Astrocyte of the hippocampus (primary cell): ENCODE measurements at regions not wholly inside any gene's neighbourhood (a gene's known extent, or its start where the extent isn't known, plus 50 kb on each side); places are given as distances from the start of the nearest gene placed in this dataset.
A peak's percentile ranks its signal among the peaks of the same experiment; 100 is the strongest.
"Not testable (repeated sequence)": the region's sequence is repeated elsewhere in the genome, so short reads cannot be mapped to it uniquely, and the experiment has no call there.

ENCODE experiments used
- DNase-seq: peaks from one replicate; pipeline ENCODE4 v3.0.0; 2011; ENCODE audit warnings: low read depth, low spot score

DNA sequence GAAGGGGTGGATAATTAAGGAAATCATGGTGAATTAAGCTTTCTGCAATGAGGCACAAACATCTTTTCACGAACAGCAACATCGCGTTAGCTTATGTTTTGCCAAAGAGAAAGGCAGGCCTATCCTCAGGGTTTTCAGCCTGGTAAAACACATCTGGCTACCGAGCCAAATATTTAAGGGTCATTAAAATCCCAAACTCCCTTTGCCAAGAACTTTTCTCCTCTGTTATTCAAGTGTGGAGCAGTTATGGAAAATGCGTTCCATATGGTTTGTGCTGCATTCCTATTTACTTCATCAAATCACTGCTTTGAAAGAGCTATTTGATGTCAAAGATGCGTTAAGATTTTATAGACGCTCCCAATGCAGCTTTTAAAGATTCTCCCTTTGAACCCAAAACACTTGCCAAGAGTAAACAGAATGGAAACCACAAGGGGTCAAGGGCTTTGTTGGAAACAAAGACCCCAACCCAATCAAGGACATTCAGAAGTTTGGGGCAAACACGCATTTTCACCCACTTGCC, 308.3 kb upstream of the CDH5 start:
- peak; percentile 48 for DNase-seq

DNA sequence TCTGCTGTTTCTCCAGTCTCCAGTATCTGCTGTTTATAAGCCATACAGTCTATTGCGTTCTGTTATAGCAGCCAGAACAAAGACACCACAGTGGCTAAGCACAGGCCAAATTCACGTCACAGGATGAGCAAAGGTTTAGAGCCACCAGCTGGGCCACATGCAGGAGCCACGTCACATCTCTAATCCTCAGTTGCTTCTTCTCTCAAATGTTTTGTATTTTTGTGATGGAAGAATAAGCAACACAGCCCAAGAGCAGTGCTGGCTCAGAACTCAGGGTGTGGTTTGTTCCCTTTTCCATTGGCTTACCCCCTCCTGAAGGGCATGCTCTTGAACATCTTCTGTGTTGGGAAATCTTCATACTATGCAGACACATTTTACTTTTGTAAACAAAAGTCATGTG, 309.4 kb upstream of the CDH5 start:
- no peak for DNase-seq

- no peak for DNase-seq
These were observed 312.4 kb upstream of the CDH5 start for GRCh38 chr16:66054095-66054494.

GRCh38 chr16:66052745-66053144, 313.7 kb upstream of the CDH5 start:
- DNase-seq, result no peak

DNA sequence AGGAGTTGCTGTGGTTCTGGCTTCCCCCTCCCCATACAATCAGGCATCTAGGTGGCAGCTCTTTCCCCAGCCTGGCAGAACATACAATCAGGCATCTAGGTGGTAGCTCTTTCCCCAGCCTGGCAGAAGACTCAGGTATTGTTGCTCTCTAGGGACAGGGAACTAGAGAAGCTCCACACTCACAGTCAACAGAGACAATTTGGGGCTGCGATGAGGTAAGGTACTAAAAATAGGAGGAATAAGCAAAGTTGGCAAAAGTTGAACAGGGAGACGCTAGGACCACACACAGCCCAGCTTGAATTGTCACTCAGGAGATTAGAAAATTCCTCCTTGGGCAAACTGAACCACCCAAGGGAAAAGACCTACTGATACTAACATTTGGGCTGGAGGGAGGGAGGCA, 315.5 kb upstream of the CDH5 start:
- DNase-seq, result no peak

- DNase-seq, result no peak
These were observed 316.6 kb upstream of the CDH5 start for GRCh38 chr16:66049865-66050264.

DNA sequence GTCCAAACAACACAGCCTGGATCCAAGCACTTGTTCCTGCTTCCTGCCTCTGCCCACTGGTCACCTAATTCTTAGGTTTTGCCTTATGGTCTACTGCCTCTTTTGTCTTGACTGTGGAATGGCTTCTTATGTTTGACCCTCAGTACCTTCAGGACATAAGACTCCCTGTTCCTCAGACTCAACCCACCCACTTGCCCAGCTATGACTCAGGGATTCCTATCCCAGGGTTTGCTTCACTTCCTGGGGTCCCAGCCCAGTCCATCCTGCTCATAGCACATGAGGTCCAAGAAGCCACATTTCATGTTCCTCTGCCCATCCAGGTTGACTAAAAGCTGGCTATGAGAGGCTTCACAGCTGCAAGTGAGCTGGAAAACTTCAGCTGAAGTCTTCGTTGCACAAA, 320.9 kb upstream of the CDH5 start:
- no peak for DNase-seq

GRCh38 chr16:66044556-66044955, 321.9 kb upstream of the CDH5 start:
- no peak for DNase-seq

DNA sequence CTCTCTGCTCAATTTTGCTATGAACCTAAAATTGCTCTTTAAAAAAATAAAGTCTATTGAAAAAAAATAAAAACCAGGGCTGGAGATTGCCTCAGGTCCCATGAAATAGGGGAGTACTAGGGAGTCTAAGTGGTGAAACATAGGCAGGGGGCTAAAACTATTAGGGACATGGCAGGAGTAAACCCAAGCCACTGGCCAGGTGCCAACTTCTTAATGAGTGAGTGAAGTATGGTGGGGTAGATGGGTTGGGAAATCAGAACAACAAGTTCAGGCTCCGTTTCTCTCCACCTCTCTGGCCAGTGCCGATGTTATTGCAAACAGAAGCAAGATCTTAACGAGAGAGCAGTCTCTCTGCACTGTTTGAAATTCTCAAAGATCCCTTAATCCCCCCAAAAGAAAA, 322.4 kb upstream of the CDH5 start:
- no peak for DNase-seq

GRCh38 chr16:66043326-66043725, 323.2 kb upstream of the CDH5 start:
- DNase-seq, result no peak

DNA sequence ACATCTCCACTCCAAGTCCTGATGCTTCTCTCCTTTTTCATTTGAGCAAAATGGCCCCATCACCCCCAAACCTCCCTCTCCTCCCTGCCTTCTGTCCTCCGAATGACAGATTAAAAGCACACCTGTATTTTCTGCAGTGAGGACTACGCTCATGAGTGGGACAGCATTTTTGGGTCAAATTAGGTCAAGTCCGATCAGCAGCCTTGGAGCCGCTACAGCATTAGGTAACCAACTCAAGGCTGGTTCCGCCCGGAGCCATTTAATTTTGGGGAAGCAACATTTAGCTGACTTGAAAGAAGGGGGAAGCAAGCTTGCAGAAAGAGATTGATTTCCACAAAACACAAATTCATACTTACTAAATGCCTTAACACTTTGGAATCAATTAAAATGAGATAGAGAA, 324.1 kb upstream of the CDH5 start:
- DNase-seq, result no peak

DNA sequence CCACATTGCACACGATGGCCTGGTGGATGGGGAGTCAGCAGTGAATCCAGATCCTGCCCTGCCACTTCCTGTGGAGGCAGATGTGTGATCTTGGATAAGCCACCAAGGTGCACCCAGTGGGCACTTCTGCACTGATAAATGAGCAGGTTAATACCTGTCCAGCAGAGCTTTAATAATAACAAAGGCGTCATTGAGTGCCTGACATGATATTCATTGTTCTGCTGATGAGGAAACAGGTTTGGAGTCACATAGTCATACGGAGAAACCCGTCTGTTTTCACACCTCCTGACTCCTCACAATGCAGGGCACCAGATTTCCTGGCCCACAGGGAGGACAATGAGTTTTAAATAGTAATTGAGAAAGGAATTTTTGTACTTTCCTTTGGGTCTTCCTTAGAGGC, 324.6 kb upstream of the CDH5 start:
- DNase-seq, result no peak

- DNase-seq, result no peak
These were observed 326.7 kb upstream of the CDH5 start for GRCh38 chr16:66039793-66040192.

DNA sequence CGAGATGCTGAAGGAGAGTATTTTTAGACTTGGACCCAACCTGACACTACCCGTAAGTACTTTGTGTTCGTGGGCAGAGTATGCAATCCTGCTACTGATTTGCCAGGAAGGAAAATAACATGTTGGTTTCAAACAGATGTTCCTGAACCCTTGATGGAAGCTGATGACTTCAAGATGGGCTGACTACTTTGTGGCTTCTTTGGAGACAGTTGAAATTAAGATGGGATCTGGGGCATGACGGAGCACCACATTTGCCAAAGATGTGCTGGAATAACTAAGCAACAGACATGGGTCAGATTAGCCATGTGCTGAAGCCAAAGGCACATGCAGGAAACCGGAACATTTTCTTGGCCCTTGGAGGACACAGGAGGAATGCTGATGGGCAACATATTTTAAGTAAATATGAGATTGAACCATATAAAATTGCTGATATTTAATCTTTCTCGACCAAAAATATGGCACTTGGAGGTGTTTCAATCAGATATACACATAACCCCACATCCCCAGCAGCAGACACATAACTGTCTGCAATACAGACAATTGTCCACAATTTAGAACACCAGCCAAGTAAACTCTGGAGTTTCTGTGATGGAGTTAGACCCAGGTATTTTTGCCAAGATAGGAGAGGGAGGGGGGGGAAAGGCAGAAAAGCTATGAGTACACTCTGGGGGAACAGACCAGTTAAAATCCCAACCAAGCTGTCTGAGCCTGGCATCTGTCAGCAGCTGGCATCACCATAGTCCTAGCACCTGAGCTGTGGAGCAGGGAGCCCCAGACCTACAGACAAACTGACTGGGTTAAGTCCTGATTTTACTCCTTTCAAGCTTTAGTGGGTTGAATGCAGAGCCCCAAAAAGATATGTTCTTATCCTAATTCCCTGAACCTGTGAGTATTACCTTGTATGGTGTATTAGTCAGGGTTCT, 329.4 kb upstream of the CDH5 start:
- no peak for DNase-seq

DNA sequence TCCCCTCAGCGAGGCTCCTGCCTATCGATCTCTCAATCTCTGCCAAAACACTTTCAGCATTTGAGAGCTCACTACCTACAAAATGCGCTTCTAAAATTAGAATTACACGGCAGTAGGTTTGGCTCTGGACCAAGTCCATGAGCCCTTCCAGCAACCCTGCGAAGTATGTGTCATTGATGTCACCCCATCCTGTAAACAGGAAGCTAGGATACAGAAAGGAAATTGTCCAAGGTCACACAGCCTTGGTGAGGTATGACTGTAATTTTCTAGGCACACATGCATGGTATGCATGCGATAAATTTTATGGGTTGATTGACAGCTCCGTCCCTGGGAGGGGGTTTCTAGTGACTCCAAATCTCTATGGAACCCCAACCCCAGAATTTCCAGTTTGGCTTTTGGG, 330.3 kb upstream of the CDH5 start:
- no peak for DNase-seq

- DNase-seq, result no peak
These were observed 331.4 kb upstream of the CDH5 start for GRCh38 chr16:66035096-66035495.

DNA sequence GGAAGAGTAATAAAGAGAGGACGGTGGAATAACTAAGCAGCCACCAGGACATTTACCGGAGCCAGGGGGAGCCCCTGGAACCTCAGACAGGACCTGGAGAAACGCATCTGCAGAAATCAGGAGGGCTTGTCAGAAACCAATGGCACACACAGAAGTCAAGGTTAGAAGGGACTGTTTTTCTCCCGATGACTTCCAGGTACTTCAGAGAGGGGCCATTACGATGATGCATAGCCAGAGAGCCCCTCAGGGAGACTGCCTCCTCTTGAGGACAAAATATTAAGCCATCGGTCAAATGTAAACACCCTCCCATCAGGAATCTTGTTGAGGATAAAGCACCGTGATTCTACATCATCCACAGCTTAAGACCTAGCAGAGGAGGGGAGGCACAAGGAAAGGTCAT, 333.6 kb upstream of the CDH5 start:
- no peak for DNase-seq

DNA sequence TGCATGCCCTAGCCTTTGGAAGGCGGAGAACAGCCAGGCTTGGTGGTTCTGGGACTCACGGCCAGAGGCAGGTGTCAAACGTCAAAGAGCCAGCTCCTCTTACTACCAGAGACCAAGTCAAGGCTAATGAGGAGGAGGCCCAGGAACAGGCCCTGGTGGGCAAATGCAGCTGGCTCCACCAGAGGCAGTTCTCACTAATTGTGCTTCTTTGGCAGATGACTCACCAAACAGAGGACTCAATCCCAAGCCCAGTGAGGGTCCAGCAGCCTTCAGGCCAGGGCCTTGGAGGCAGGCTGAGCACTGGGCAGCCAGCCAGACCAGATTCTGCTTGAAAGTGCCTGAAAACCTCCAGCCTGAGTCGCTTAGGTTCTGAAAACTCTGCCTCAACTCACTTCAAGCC, 336.5 kb upstream of the CDH5 start:
- peak; percentile 33 for DNase-seq

DNA sequence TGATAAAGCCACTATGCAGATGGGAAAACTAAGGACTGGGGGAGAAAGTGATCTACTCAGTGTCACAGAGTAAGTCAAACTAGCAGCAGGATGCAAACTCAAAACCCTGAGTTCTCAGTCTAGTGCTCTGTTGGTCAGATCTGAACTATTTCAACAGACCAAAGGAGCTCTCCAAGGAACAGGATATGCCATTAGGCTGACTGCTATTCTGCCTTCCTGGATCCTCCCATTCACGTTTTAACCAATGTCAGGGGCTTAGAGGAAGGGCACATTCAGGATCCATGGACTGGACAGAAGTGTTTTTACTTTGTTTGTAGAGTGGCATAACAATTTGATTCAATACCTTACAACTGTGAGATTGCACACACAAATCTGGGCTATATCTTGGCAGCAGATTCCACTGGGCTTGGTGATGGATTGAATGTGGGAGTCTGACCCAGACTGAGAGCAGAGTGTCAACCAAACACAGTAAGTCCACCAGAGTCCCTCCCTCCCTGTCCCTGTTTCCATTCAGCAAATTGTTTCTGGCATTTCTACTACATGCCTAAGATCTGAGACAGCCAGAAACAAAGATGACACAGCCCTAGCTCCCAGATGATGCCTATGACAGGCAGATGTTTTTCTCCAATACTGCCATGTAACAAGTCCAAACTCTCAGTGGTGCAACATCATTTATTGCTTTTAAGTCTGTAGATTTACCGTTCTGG, 337.8 kb upstream of the CDH5 start:
- peak; percentile 15 for DNase-seq

DNA sequence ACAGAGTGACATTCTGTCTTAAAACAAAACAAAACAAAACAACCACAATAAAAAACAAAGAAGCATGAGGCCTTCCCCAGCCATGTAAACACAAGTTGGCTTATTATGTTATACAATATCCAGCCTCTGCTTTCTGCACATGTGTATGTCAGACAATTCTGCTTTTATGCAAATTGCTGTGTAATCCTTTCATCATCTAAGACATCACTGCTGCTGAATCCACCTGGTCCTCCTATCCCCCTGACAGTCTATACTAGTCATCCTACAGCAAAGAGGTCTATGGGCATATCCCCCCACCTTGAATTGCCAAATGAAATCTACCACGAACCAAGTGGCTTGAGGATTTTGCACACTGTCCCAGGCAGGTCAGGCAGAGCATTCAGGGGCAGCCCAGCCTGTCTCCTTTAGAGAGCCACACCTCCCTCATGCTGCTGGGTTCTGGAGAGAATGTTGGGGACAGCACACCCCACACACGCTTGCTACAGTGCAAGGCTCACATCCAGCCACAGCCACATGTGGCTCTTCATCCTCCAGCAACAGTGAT, 339.6 kb upstream of the CDH5 start:
- no peak for DNase-seq

DNA sequence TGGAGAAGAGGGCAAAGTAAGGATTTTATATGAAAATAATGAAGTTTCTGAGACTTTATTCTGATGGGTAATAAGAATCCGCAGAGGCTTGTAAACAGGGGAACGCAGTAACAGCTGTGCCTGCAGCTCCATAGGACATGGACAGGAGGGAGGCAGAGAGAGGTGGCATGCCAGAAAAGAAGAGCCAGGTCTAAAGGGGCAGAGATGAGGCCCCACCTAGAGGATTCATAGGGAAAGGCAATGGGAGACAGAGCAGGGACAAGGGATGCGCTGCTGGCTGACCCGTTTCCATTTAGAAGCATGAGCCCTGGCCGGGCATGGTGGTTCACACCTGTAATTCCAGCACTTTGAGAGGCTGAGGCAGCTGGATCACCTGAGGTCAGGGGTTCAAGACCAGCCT, 340.3 kb upstream of the CDH5 start:
- DNase-seq, result no peak

DNA sequence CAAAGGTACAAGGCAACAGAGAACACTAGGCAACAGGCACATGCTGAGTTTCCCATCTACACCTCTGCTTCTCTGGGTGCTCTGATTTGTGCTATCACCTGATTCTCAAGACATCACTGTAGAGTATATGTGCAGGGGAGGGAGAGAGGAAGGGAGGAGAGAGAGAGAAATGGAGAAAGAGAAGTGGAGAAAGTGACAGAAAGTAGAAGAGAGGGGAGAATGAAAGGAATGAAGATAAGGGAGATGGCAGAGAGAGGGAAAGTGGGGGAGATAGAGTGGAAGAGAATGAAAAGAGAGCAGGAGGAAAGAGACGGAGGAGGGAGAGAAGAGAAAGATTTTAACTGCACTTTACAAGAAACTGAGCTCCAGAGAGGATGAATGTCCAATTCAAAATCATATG, 340.7 kb upstream of the CDH5 start:
- no peak for DNase-seq

GRCh38 chr16:66024567-66024966, 341.9 kb upstream of the CDH5 start:
- not testable (repeated sequence) for DNase-seq
